ENCODE measurements at regions not wholly inside any gene's neighbourhood (a gene's known extent, or its start where the extent isn't known, plus 50 kb on each side); places are given as distances from the start of the nearest gene placed in this dataset.
"Not testable (repeated sequence)": the region's sequence is repeated elsewhere in the genome, so short reads cannot be mapped to it uniquely, and the experiment has no call there.

- TF ChIP-seq CTCF (IDR thresholded peaks at IDR 0.05 in 2 of 3, conservative IDR thresholded peaks at IDR 0.05 in 1 of 3; ENCODE audit: borderline replicate concordance in 1 of 3, insufficient read depth in 1 of 3, low read depth in 2 of 3, low read length in 2 of 3); TCF7L2 (IDR thresholded peaks at IDR 0.05; ENCODE audit: borderline replicate concordance, extremely low read depth, insufficient read depth, insufficient read length); CEBPB (IDR thresholded peaks at IDR 0.05; ENCODE audit: low read depth); EGR1 (IDR thresholded peaks at IDR 0.05; ENCODE audit: low read depth); ZNF274 (IDR thresholded peaks at IDR 0.05; ENCODE audit: low read depth, low read length); POLR2AphosphoS5 (IDR thresholded peaks at IDR 0.05; ENCODE audit: low read depth, low read length); RAD21 (IDR thresholded peaks at IDR 0.05; ENCODE audit: low read depth); EZH2 (IDR thresholded peaks at IDR 0.05); REST (IDR thresholded peaks at IDR 0.05; ENCODE audit: low read depth): not testable (repeated sequence)
These were observed 642.4 kb downstream of the NXPH1 start for GRCh38 chr7:9075774-9076173.
